GM18873 (cell line): ENCODE measurements at regions not wholly inside any gene's neighbourhood (a gene's known extent, or its start where the extent isn't known, plus 50 kb on each side); places are given as distances from the start of the nearest gene placed in this dataset.

Experiments
- ATAC-seq: cut with Tn5 transposase; IDR thresholded peaks from one replicate; pipeline ENCODE4 v1.9.1; 2021; ENCODE audit warnings: mild to moderate bottlenecking, moderate library complexity, moderate number of reproducible peaks; ENCODE audit not compliant: unreplicated experiment, low FRiP score

DNA sequence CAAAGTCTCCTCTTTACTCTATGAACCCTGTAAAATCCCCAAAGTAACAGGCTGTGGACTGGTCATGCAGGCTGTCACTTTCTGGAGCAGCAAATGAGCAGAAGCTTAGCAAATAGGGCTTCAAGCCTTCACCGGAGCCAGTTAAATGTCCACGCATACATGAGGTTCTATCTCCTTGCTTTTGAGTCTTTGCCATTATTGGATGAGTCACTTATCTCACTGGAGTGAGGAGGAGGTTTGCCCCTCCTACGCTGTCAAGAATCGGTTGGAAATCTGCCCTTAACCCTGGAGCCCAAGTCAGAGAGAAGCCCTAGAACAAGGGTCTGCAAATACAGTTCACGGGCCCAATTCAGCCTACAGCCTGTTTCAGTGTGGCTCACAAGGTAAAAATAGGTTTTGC is 126.1 kb upstream of the CTNNB1 start:
- no peak for ATAC-seq

DNA sequence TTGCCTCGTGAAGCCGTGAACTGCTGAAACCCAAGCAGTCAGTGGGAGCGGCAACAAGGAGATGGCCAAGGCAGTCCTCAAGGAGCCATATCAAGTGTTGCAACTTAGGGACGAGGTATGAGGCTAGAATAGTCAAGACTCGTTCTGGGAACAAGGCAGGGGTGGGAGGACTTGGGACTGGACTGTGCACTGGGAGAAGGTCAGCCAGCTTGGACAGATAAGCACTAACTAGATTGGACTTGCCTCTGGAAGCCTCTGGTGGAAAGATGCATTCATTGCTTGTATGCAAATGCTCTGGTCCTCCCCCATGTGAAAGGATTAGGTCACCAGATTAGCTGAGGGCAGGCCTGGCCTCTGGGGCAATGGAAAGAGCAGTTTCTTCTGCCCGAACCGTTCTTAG is 123.3 kb upstream of the CTNNB1 start:
- ATAC-seq: no peak

DNA sequence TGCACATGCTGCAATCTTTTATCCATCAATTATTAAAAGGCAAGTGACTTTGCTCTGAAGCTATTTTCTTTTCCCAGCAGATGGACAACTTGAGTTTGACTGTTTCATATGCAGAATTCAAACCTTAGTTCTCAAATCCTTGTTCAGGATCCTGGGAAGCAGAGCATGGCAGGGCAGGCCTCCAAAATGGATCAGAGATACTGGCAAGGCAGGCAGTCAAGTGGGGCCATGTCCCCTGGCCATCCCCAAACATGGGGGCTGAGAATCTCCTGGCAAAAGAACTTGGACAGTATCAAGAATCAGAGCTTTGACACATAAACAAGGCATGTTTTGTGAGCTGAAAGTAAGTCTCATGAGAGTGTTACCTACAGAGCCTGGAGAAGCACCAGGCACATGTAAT is 122.9 kb upstream of the CTNNB1 start:
- no peak for ATAC-seq

DNA sequence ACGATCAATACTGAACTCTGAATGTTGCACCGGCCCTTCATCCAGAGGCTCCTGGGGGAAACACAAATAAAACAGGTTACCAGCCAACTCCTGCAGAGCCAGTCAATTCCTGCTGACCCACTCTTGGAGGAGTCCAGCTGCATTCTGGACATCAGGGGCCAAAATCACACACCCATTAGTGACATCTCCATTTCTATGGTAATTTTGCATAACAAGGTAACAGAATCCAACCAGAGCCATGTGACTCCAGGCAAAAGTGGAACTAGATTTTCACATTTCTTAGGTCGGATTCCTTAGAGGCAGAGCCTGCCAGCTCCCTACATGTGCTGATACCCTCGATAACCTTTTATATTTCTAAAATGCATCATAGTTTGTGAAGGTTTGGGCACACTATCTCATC is 119.2 kb upstream of the CTNNB1 start:
- ATAC-seq: no peak

DNA sequence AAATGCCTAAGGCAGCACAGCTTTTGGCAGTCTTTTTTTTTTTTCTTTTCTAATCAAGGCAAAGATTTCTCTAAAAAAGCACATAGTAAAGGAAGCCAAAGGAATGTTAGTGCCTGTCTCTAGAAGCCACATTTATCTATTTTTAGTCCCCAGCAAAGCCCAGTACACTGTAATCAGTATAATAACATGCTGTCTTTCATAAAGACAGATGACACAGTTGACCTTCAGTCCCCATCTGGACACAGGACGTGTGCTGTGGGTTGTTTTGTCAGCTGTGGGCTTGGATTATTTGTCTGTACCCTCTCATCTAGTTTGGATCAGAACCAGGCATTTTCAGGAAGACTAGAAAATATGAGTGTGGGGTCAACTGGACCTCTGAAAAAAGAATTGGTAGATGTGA is 110.4 kb upstream of the CTNNB1 start:
- no peak for ATAC-seq

DNA sequence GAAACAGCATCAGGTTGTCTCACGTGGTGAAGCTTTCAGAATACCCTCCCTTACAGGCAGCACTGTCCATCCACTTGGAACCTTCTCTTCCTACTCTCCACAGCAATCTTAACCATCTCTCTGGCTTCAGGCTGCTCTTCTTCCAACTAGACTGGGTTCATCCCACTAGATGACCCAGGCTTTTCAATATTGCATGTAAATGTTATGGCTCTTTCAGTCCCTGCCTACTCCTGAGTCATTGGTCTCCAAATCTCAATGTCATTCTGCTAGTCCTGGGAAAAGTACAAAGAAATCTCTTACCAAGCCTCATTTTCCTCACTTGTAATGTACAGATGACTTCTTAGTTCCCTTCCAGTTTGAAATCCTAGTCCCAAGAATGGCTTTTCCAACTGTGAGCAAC is 109.7 kb upstream of the CTNNB1 start:
- ATAC-seq: no peak

DNA sequence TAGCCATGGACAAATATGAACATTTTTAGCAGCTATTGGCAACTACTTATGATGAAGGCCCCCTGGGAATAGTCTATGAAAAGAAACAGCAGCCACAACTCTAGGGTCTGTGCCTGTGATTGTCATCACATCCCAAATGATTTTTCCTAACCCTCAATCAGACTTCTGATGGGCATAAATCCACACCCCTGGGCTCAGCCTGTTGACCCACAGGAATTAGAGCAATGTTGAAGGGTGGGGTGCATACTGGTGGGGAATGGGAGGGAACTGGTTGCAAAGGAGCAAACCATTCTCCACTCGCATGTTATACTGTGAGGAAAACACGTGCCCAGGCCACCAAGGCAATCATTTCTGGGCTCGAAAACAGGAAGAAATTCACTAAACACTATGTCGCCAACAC is 106.5 kb upstream of the CTNNB1 start:
- no peak for ATAC-seq

DNA sequence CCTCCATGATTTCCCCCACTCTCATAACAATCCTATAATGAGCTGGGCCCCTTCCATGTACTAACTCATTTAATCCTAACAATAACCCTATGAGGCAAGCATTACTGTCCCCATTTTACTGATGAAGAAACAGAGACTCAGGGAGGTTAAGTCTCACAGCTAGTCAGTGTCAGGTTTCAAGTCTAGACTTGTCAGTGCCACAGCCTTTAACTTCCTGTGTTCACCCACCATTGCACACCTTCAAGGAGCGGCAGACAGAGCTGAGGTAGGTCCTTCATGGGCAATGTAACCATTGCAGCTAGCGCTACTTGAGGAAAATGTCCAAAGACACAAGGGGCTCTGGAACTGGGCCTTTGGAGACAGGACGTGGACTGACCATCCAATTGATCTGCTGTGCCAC is 105.8 kb upstream of the CTNNB1 start:
- ATAC-seq: no peak

DNA sequence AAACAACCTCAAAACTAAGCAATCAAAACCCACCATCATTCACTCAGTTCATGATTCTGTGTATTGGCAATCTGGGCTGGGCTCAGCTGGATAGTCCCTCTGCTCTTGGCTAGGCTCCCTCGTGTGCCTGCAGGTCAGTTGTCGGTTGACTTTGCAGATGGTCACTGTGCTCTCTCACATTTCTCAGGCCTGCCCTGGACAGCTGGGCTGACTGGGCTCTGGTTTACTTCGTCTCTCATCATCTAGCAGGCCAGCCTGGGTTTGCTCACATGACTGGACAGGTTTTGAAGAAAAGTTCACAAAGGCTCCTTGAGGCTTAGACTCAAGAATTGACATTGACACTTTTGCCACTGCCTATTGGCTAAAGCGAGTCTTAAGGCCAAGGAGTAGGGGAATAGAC is 105.0 kb upstream of the CTNNB1 start:
- no peak for ATAC-seq

DNA sequence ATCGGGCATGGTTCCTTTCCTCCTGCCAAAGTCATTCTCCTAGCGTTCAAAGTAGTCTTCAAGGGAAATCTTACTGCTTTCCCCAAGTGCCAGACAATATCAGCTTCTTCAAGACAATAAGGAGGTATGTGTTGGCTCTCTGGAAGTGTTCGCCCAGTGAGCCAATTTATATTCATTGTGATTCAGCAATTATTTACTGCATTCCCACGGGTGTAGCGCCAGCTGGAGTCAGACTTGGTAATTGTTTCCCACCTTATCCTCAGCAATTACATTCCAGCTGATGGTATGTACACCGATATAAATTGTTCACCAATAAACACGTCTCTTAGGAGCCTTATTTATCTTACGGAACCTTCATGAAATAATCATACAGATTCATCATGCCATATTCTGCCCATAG is 103.6 kb upstream of the CTNNB1 start:
- no peak for ATAC-seq

DNA sequence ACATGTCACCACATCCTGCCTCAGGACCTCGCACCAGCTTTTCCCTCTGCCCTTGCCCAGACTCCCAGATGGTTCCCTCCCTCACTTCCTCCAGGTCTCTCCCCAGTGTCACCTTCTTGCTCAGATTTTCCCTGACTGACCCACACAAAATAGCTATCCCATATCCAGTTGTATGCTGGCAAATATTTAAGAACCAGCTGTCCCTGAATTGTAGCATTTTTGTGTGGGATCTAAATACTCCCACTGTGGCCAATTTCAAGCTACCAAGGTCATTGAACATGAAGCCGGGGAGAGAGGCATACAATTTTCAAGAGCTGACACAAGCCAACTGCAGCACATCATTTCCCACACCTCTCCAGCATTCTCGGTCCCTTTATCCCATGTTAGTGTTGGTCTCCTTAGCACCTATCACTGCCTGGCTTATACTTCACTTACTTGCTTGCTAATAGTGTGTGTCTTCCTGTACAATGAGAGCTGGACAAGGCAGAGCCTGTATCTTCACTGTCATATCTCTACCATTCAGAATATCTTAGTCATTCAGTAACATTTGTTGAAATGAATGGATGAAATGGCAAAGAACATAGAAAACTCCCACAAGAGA is 101.3 kb upstream of the CTNNB1 start:
- no peak for ATAC-seq

DNA sequence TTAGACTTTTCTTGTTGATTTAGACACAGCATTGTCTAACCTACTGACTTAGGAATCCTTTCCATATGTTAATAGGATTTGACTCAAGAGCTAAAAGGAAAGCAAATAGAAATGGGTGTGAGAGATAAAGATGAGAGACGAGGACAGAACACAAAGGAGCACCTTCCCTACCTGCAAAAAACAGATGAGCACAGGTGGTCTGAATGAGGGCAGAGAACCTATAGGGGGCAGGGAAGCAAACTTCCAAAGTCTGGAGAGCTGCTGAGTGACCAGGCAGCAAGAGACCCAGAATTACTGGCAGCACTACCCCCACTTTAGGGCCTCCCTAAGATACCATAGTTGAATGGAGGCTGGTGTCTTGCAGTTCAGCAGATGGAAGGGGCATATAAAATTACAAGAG is 98.1 kb upstream of the CTNNB1 start:
- no peak for ATAC-seq

DNA sequence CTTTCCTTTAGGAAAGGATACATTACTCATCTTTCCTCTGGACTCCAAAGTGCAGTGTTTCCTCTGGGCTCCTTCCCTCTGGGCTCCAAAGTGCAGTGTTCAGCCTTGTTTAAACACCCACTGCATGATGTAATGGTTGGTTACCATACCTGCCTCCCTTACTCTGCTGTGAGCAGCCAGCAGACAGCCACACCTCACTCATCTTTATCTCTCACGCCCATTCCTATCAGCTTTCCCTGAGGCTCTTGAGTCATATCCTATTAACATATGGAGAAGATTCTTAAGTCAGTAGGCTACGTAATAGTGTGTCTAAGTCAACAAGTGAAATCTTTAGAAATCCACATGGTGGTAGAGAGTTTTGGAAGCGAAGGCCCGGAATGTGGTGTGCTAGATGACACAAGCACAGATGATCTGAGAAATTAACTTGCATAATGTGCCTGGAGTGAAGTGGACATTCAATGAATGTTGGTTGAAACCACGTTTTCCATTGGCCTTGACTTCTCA is 97.2 kb upstream of the CTNNB1 start:
- no peak for ATAC-seq

DNA sequence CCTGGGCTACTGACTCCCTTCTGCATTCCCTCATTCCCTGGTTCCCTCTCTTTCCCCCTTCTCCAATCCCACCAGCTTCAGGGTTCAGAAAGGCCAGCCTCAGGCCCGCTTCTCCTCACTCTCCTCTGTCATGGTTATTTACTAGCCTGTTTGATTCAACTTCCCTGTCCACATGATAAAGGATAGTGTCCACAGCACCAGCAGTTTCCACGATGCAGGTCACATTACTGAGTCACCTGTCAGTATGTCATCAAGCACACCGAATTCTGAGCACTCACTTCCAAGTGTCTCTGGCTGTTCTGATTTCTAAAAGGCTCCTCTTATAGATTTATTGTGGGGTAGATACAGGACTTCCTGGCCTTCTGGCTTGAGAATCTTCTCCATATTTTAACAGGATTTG is 96.6 kb upstream of the CTNNB1 start:
- no peak for ATAC-seq

DNA sequence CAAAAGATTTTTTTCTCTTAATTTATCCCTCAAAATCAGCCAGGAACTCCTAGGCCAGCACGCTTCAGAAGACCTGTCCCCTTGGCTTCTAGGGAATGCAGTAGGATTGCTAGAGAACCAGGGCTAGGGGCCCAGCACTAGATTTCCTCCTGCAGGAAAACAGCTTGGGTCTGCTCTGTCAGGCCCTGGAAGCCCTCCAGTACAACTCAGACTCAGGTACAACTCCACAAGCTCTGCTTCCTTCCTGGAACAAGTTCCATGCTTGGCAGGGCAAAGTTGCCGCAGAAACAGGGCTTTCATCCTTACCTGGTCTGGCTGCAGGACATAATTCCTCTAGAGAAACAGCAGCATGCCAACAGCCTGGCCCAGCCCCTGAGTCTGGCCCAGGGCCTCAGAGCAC is 96.1 kb upstream of the CTNNB1 start:
- ATAC-seq: no peak

DNA sequence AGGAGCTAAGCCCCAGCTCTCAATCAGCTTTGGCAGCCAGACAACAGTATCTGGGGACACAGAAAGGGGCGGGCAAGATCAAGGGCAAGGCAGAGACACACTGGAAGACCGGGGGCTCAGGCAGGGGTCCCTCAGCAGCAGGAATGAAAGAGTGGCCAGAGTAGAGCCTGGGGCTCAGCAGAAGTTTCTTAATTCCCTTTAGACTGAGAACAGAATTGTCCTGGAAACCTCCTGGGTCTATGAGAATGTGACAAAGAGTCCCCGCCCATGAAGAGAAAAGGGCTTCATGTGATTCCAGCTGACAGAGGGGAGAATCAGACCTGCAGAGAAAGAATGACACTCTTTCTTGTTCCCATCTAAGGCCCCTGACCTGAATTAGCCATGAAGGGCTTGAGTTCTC is 95.2 kb upstream of the CTNNB1 start:
- ATAC-seq: no peak

DNA sequence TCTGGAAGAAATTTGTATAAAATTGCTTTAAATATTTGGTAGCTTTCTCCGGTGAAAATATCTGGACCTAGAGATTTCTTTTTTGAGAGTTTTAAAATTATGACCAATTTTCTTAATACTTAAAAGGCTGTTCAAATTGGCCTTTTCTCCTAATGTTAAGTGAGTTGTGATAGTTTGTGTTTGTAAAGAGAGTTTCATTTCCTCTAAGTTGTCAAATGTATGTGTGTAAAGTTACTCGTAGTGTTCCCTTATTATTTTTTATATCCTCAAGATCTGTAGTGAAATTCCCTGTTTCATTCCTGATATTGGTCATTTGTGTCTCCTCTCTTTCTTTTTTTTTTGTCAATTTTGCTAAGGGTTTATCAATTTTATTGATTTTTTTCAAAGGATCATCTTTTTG is 92.6 kb upstream of the CTNNB1 start:
- ATAC-seq: no peak

DNA sequence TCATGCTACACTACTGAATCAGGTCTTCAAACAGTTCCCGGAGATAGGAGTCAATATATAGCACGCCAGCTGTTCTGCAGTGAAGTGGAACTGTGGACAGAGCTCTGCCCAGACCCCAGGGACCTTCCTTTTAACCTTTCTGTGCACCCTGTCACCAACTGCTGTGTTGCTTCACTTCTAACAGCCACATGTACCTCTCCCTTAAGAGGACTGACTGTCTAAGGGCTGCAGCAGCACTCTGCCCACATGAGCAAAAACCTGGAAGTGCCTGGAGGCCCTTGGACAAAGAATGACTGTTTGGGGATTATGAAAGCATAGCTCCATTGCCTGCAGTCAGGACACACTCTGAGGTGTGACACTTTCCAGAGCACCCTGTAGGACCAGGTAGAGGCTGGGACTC is 88.3 kb upstream of the CTNNB1 start:
- no peak for ATAC-seq

DNA sequence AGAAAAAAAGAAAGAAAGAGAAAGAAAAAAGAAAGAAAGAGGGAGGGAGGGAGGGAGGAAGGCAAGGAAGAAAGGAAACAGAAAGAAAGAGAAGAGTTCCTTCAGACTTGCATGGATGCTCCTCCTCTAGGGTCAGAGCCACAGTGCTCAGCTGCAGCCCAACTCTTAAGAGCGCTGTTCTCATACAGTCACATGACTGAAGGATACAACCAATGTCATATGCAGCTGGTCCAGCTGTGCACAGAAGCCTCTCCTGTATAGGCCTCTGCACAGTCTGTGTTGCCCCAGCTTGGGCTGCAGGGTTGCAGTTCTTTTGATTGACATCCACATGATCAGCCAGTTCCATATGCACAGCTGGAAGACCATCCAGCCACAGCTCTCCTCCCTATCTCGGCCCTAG is 86.8 kb upstream of the CTNNB1 start:
- no peak for ATAC-seq

DNA sequence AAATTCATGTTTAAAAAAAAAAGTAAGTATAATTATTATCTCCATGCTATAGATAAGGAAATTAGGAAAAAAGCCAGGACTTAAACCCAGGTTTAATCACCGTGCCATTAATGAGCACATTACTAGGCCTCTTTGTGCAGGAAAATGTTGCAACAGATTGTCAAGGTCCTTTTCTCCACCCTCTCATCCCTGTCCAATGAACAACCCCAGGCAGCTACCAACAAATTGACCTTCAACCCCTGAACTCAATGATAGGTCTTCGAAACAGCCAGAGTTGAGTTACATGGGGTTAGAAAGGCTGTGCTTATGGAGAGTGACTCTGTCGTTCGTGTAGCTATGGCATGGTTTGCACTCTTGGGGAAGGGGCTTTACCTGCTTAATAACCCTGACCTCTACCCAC is 84.2 kb upstream of the CTNNB1 start:
- no peak for ATAC-seq

DNA sequence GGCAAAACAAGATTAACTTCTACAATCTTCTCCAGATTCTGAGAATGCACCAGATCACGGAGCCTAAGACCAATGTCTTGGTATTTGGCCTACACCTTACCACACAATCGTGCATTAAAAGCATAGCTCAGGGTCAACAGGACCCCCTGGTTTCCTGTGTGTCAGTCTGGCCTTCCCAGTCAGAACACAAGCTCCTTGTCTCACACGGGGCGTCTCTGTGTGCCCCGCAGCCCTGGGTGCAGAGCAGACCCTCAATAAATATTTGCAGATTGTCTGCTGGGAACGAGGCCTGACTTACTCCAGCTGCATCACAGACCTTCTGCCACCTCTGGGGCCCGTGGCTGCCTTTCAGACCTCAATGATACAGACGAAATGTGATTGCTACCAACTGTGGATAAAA is 82.5 kb upstream of the CTNNB1 start:
- ATAC-seq: no peak

DNA sequence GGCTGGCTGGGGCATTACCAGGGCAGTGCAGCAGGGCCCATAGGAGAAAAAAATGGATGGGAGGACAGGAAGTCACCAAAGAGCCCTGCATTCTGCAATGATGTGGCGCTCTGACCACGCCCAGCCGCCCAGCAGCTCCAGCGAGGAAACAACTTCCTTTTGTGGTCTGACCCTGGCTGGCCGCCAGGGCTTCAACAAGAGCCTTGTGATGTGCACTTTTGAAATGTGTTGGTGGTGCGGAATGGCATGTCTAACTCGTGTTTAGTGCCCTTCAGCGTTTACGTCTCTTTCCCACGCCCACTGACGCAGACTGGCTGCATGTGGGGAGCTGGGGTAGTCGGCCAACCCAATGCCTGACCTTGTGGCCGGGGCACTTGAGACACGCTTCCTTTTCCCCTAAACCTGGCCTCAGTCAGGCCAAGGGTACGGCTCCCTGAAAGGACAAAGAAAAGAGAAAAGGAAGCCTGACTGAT is 81.9 kb upstream of the CTNNB1 start:
- ATAC-seq: no peak
